Mucosa of descending colon (tissue), 3 donors: ENCODE measurements at regions not wholly inside any gene's neighbourhood (a gene's known extent, or its start where the extent isn't known, plus 50 kb on each side); places are given as distances from the start of the nearest gene placed in this dataset.

Source experiments
- ATAC-seq: fragments of 200-7000 bp; cut with Tn5 transposase; one replicate; pipeline ENCODE4 v1.9.1; 2020; ENCODE audit warnings: mild to moderate bottlenecking, moderate library complexity
- DNase-seq, 3 donors: peaks; one replicate each; pipeline ENCODE4 v3.0.0-alpha.2; 2020
- H3K36me3 ChIP-seq: fragments of 200-600 bp; one replicate; pipeline ENCODE4 v1.8.0; 2021; ENCODE audit warnings: low read depth, mild to moderate bottlenecking
- H3K4me1 ChIP-seq: fragments of 200-600 bp; one replicate; pipeline ENCODE4 v1.8.0; 2021; ENCODE audit warnings: low read depth, mild to moderate bottlenecking
- H3K4me3 ChIP-seq: fragments of 200-600 bp; one replicate; pipeline ENCODE4 v1.8.0; 2021; ENCODE audit warnings: mild to moderate bottlenecking
- H3K9me3 ChIP-seq: fragments of 200-600 bp; one replicate; pipeline ENCODE4 v1.8.0; 2021; ENCODE audit warnings: mild to moderate bottlenecking
- intact Hi-C, 2 donors: fragments of 100-400 bp; cut with DNase I in 1 of 2; cut with micrococcal nuclease in 1 of 2; formaldehyde crosslinking; loops; one replicate each; pipeline versions ENCODE4 v1.11.0 to v1.11.1; 2022; cut with DNase I, micrococcal nuclease
- TF ChIP-seq, protein P1 (sequence below): fragments of 200-600 bp; IDR thresholded peaks from one replicate; pipeline ENCODE4 v1.8.0; 2022; ENCODE audit warnings: antibody characterized with exemption, mild to moderate bottlenecking
- donor health status: DM: no; HTN: no; CAD: no; lungs with moderate emphysema.
- donor health status: DM: no; HTN: no; CAD: no.
- donor health status: DM: no; HTN: yes; CAD: no.

DNA sequence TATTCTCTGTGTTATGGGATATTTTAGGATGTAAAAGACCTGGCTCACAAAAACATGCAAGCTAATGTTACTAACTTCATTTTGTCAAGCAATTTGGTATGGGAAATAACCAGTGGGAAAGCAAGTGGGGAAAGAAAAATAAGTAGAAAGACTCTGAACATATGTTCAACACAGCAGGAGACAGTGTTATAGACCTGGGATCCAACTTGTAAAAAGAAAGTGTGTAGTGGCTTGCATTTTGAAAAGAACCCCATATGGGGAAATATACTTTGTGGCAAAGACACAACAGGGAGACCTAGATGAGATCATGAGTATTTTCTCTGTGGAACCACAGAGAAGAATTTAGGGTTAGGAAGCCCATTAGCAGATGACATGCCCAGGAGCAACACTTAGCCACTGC is 212.7 kb upstream of the NRIP1 start:
- Histone ChIP-seq H3K4me3 (no peak overlapping the region), H3K9me3 (no peaks in the 10 kb centered on the region), H3K4me1 (no peaks in the 10 kb centered on the region), H3K36me3 (no peaks in the 10 kb centered on the region)
- ATAC-seq (no peak), DNase-seq (no peak)
- intact Hi-C loops = no loop called here
- TF ChIP-seq, protein P1, sequence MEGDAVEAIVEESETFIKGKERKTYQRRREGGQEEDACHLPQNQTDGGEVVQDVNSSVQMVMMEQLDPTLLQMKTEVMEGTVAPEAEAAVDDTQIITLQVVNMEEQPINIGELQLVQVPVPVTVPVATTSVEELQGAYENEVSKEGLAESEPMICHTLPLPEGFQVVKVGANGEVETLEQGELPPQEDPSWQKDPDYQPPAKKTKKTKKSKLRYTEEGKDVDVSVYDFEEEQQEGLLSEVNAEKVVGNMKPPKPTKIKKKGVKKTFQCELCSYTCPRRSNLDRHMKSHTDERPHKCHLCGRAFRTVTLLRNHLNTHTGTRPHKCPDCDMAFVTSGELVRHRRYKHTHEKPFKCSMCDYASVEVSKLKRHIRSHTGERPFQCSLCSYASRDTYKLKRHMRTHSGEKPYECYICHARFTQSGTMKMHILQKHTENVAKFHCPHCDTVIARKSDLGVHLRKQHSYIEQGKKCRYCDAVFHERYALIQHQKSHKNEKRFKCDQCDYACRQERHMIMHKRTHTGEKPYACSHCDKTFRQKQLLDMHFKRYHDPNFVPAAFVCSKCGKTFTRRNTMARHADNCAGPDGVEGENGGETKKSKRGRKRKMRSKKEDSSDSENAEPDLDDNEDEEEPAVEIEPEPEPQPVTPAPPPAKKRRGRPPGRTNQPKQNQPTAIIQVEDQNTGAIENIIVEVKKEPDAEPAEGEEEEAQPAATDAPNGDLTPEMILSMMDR = no peak

DNA sequence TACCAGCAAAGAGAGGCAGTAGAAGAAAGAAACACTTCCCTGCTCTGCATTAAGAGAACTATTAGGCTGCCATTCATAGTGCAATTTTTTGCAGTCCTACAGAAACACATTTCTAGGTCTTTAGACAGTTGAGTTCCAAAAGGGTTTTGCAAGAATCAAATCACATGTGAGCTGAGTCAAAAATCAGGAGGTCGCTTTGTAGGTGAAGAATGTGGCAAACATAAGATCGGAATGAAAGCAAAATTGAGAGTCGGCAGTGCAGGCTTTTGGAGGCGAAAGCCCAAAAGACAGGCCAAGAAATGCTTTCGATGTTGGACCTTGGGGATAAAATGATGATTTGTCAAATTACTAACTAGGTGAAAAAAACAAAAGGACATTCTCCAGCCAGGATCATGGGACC is 213.5 kb upstream of the NRIP1 start:
- intact Hi-C loops = no loop called here
- ATAC-seq = no peak

DNA sequence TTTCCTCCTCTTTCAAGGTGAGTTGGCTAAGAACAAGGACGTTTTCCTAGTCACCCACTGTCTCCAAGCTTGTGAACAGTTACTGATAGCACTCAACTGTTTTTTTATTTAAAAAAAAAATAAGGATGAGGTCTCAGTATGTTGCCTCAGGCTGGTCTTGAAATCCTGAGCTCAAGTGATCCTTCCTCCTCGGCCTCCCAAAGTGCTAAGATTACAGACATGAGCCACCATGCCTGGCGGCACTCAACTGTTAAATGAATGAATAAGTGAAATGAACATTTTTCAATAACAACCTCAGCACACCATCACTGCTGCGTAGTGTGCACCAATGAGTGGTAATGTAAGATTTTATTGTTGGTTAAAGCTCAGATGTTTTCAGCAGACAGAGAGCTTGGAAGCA is 214.1 kb upstream of the NRIP1 start:
- TF ChIP-seq, protein P1 = no peak
- no peaks in the 10 kb centered on the region for H3K9me3 ChIP-seq
- DNase-seq (no peak), ATAC-seq (no peak)
- no peak overlapping the region for H3K4me3 ChIP-seq
- intact Hi-C loops = no loop called here
- no peaks in the 10 kb centered on the region for H3K36me3 ChIP-seq
- H3K4me1 ChIP-seq = no peaks in the 10 kb centered on the region

More for the DNA sequence above, 213.5 kb upstream of the NRIP1 start:
- Histone ChIP-seq H3K36me3 (no peaks in the 10 kb centered on the region), H3K9me3 (no peaks in the 10 kb centered on the region), H3K4me1 (no peaks in the 10 kb centered on the region), H3K4me3 (no peak overlapping the region)
- no peak for DNase-seq
- TF ChIP-seq, protein P1 = no peak

DNA sequence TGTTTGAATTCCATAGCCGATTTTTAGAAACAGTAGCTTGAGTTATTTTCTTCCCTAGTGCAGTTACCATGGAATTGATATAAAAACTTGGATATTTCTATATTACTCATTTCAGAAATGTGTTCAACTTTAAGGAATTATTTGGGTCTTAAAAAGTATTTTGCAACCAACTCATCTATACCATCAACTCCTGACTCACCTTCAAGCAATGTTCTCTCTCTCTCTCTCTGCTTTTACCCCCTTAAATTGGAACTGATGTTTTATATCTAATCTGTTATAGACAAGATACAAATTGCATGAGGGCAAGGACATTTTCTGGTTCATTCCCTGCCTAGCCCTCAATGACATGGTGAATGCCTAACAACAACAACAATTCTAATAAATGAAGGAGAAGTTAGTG is 214.7 kb upstream of the NRIP1 start:
- H3K9me3 ChIP-seq = no peaks in the 10 kb centered on the region
- H3K4me1 ChIP-seq = no peaks in the 10 kb centered on the region
- H3K36me3 ChIP-seq = no peaks in the 10 kb centered on the region
- ATAC-seq = no peak
- intact Hi-C loops = no loop called here
- DNase-seq = no peak
- TF ChIP-seq, protein P1 = no peak
- no peak overlapping the region for H3K4me3 ChIP-seq

DNA sequence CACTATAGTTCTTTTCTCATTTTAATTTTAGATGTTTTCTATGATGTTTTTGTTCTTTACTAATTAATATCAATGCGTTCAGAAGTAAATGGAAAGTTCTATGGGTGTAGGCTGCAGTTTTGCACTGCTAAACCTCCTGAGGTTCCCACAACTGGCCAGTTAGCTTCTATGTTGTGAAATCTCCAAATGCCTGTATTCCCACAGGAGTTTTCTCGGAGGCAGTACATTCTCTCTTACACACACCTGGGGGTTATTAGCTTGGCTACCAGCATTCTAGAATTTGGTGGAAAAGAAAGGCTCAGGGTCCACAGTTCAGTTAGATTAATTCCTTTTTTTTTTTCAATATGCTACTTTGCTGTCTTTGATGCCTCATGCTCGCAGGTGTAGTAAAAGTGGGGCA is 216.9 kb upstream of the NRIP1 start:
- intact Hi-C loops = no loop called here
- Histone ChIP-seq H3K4me3 (no peak overlapping the region), H3K36me3 (no peaks in the 10 kb centered on the region), H3K9me3 (no peaks in the 10 kb centered on the region), H3K4me1 (no peaks in the 10 kb centered on the region)
- DNase-seq = no peak
- TF ChIP-seq, protein P1 = no peak
- no peak for ATAC-seq

DNA sequence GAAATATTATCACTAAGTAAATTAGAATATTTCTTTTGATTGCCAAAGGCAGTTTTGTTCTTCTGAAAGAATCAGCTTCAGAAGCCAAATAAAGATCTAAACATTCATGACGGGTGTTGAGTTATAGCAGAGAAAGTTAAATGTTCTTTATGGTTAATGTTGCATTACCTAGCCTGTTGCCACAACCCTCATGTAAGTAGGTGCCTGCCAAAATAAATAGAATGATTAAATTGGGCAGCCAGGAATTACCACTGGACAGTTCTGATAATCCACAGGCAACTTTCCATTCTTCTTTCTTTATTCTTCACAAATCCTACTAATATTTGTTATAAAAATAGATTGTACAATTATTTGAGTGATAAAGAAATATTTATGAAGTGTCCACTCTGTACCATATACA is 217.9 kb upstream of the NRIP1 start:
- ATAC-seq = no peak

More for the DNA sequence above, 217.9 kb upstream of the NRIP1 start:
- Histone ChIP-seq H3K36me3 (no peaks in the 10 kb centered on the region), H3K9me3 (no peaks in the 10 kb centered on the region), H3K4me3 (no peak overlapping the region), H3K4me1 (no peaks in the 10 kb centered on the region)
- no peak for DNase-seq
- intact Hi-C loops = no loop called here
- TF ChIP-seq, protein P1 = no peak
